Right lung (tissue), 2 donors: ENCODE measurements at regions not wholly inside any gene's neighbourhood (a gene's known extent, or its start where the extent isn't known, plus 50 kb on each side); places are given as distances from the start of the nearest gene placed in this dataset.

ENCODE experiments used
- DNase-seq, 2 donors: peaks; one replicate each; pipeline ENCODE4 v3.0.0-alpha.2; 2013

GRCh38 chr3:104553121-104553520 lies 813.6 kb upstream of the ALCAM start:
- no peak for DNase-seq

- no peak for DNase-seq
Observed at GRCh38 chr3:104554425-104554824, 812.3 kb upstream of the ALCAM start.

- no peak for DNase-seq
Observed at GRCh38 chr3:104555728-104556127, 811.0 kb upstream of the ALCAM start.

- DNase-seq: no peak
Observed at GRCh38 chr3:104556372-104557078, 810.2 kb upstream of the ALCAM start.

- no peak for DNase-seq
Observed at GRCh38 chr3:104561324-104561723, 805.4 kb upstream of the ALCAM start.

GRCh38 chr3:104564045-104564643 lies 802.6 kb upstream of the ALCAM start:
- DNase-seq: no peak

GRCh38 chr3:104566054-104566453 lies 800.7 kb upstream of the ALCAM start:
- no peak for DNase-seq

GRCh38 chr3:104575634-104576033 lies 791.1 kb upstream of the ALCAM start:
- DNase-seq: no peak

GRCh38 chr3:104578558-104578957 lies 788.2 kb upstream of the ALCAM start:
- DNase-seq: no peak

- no peak for DNase-seq
Observed at GRCh38 chr3:104582092-104582491, 784.6 kb upstream of the ALCAM start.

GRCh38 chr3:104584682-104585081 lies 782.0 kb upstream of the ALCAM start:
- no peak for DNase-seq

GRCh38 chr3:104586344-104586743 lies 780.4 kb upstream of the ALCAM start:
- no peak for DNase-seq

- DNase-seq: no peak
Observed at GRCh38 chr3:104588442-104588841, 778.3 kb upstream of the ALCAM start.

GRCh38 chr3:104591776-104592175 lies 774.9 kb upstream of the ALCAM start:
- no peak for DNase-seq

GRCh38 chr3:104594491-104594890 lies 772.2 kb upstream of the ALCAM start:
- no peak for DNase-seq

GRCh38 chr3:104596054-104596453 lies 770.7 kb upstream of the ALCAM start:
- no peak for DNase-seq

- DNase-seq: peak in 1 of 2 donors; percentile 25
Observed at GRCh38 chr3:104596551-104596950, 770.2 kb upstream of the ALCAM start.

GRCh38 chr3:104598848-104599511 lies 767.7 kb upstream of the ALCAM start:
- no peak for DNase-seq

- DNase-seq: no peak
Observed at GRCh38 chr3:104604326-104605010, 762.2 kb upstream of the ALCAM start.

GRCh38 chr3:104606812-104607211 lies 759.9 kb upstream of the ALCAM start:
- DNase-seq: no peak

GRCh38 chr3:104610730-104611652 lies 755.7 kb upstream of the ALCAM start:
- DNase-seq: peak; percentile 18 to 24

- DNase-seq: no peak
Observed at GRCh38 chr3:104612218-104612617, 754.5 kb upstream of the ALCAM start.
